C4-2B (cell line): ENCODE measurements at regions not wholly inside any gene's neighbourhood (a gene's known extent, or its start where the extent isn't known, plus 50 kb on each side); places are given as distances from the start of the nearest gene placed in this dataset.
"Not testable (repeated sequence)": the region's sequence is repeated elsewhere in the genome, so short reads cannot be mapped to it uniquely, and the experiment has no call there.

Experiments used
- H3K27ac ChIP-seq: fragments of 450-650 bp; 2 replicates; pipeline ENCODE4 v1.5.1; 2017
- CTCF ChIP-seq: fragments of 450-650 bp; conservative IDR thresholded peaks from 2 replicates; pipeline ENCODE4 v1.5.1; 2017; ENCODE audit warnings: mild to moderate bottlenecking
- ZFX ChIP-seq: fragments of 450-650 bp; IDR thresholded peaks from 2 replicates; pipeline ENCODE4 v1.6.1; 2017

DNA sequence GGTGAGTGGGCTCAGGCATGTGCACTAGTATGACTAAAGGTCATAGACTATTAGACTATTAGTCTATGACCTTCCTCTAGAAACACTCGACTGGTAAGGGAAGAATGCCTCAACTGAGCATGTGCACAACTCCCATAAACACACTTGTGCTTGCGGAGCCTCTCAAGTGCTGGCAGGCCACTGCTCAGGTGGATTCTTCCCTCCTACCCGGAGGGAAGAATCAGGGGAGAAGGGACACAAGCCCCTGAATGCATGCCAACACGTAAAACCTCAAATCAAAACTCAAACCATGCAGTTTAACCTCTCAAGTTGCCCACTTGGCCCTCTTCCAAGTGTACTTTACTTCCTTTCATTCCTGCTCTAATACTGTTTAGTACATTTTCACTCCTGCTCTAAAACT is 287.6 kb upstream of the SGCG start:
- no peak for TF ChIP-seq CTCF
- no peak for TF ChIP-seq ZFX
- peak overlapping the region; percentile 47; the same call in 1 of the 2 replicates for H3K27ac ChIP-seq

- TF ChIP-seq CTCF = no peak
- no peak for TF ChIP-seq ZFX
- H3K27ac ChIP-seq = peak overlapping the region; percentile 47; the same call in 1 of the 2 replicates
Observed at GRCh38 chr13:22893777-22894176, 287.0 kb upstream of the SGCG start.

DNA sequence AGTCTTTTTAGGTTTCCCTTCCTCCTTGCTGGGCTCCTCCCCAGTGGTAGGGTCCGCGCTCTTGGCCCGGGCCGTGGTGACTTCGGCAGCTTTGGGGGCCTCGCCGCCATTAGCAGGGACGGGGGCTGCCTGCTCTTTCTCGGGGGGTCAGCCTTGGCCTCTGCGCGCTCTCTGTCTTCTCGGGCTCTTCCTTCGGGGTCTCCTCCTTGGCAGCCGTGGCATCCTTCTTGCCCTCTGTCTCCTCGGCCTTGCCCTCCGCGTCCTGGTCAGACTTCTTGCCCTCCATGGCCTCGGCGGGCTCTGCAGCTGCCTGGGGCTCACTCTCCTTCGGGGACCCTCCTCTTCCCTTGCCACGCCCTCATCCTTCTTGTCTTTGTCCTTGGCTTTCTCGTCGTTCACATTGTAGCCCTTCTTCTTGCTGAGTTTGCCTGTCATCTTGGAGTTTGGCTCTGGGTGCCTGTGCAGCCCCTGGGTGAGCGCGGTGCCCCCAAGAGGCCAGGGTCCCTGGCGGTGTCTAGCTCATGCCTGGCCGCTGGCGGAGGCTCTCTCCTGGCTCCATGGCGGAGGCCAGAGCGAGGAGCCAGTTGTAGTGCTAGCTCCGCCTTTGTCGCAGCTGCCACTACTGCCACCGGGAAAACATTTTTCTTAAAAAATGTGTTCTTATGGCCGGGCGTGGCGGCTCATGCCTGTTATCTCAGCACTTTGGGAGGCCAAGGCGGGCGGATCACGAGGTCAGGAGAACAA is 283.0 kb upstream of the SGCG start:
- no peak overlapping the region for H3K27ac ChIP-seq
- TF ChIP-seq CTCF = no peak
- TF ChIP-seq ZFX = no peak

DNA sequence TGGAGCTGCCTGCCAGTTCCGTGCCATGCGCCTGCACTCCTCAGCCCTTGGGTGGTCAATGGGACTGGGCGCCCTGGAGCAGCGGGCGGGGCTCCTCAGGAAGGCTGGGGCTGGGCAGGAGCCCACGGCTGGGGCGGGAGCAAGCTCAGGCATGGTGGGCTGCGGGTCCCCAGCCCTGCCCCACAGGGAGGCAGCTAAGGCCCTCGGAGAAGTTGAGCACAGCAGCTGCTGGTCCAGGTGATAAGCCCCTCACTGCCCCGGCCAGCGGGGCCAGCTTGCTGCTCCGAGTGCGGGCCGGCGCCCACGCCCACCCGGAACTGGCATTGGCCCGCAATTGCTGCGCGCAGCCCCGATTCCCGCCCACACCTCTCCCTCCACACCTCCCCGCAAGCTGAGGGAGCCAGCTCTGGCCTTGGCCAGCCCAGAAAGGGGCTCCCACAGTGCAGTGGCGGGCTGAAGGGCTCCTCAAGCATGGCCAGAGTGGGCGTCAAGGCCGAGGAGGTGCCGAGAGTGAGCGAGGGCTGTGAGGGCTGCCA is 280.3 kb upstream of the SGCG start:
- not testable (repeated sequence) for H3K27ac ChIP-seq

DNA sequence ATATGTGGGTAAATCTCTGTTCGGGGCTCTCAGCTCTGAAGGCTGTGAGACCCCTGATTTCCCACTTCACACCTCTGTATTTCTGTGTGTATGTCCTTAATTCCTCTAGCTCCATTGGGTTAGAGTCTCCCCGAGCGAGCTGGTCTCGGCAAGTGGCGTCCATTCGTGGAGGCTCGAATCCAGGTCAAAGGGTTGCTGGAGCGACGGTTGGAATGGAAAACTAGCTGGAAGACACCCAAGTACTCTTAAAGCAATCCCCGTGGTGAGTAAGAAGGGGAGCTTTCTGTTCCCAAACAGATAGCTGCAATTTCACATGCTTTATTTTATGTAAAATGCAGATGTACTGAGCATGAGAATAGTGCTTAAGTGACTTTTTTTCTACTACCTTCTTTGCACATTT is 277.5 kb upstream of the SGCG start:
- TF ChIP-seq CTCF (no peak), ZFX (no peak)
- no peak overlapping the region for H3K27ac ChIP-seq

DNA sequence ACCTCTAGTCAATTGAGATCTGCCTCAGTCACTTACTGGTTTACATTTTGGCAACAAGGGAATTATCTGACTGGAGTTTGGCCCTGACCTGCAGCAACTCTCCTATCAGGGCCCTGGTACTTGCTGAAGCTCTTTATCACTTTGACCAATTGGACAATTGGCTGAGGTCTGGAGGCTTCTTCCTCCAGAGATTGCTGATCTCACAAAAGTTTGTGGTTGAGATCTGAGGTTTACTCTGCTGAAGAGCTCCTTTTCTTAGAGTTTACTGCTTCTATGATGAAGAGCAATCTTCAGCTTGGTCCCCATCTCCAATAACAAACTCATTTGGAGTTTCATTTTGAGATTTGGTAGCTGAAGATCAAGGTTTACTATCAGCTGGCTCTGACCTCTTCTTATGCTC is 276.9 kb upstream of the SGCG start:
- no peak overlapping the region for H3K27ac ChIP-seq
- no peak for TF ChIP-seq CTCF
- no peak for TF ChIP-seq ZFX

DNA sequence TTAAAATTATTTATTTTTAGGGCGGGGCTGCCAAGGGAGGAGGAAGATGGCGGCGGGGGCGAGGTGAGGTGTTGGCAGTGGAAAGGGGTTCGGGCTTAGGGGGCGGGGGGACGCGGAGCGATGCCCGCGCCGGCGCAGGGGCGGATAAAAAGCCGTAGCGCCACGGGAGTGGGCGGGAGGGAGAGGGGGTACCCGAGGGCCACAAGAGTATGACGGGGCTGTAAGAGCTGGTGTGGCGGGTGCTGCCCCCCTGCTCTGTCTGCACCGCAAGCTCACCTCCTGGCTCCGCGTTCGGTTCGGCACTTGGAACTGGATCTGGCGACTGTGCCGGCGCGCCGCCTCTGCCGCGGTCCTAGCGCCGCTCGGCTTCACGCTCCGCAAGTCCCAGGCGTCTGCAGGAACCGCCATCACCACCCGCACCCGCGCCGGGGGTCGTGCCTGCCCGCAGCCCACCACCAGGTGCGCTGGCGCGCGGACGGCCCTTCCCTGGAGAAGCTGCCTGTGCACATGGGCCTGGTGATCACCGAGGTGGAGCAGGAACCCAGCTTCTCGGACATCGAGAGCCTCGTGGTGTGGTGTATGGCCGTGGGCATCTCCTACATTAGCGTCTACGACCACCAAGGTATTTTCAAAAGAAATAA is 265.2 kb upstream of the SGCG start:
- peak overlapping the region; percentile 2; the same call in 1 of the 2 replicates for H3K27ac ChIP-seq
- TF ChIP-seq ZFX (no peak), CTCF (no peak)

DNA sequence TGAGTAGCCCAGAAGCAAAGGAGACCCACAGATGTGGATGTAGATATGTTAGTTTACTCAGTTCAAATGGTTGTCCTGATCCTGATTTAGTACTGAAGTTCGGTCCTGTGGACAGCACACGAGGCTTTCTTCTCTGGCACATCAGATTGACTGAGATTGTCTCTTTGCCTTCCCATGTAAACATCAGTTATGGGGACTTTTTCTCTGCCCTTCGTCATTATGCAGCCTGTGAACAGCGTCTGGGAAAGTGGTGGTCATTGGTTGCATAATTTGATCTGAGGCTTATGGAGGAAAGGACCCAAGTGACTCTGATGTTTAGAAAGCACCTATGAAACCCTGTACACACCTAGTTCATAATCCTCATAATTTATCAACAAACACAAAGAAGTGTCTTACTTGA is 264.5 kb upstream of the SGCG start:
- not testable (repeated sequence) for H3K27ac ChIP-seq
